Esophagus squamous epithelium (tissue), 4 donors: ENCODE measurements at regions not wholly inside any gene's neighbourhood (a gene's known extent, or its start where the extent isn't known, plus 50 kb on each side); places are given as distances from the start of the nearest gene placed in this dataset.

Source experiments
- CTCF ChIP-seq, 6 experiments: fragments of 450-650 bp in 4 of 6; fragments of 200-600 bp in 2 of 6; sonication (generic) in 2 of 6; IDR thresholded peaks; one replicate each; pipeline ENCODE4 v1.5.1; 2016 to 2019; ENCODE audit warnings: antibody characterized with exemption in 6 of 6, mild to moderate bottlenecking in 4 of 6, moderate library complexity in 4 of 6
- POLR2A ChIP-seq, 4 donors: fragments of 450-650 bp; IDR thresholded peaks; one replicate each; pipeline ENCODE4 v1.6.1; 2017; ENCODE audit warnings: antibody characterized with exemption in 4 of 4, mild to moderate bottlenecking in 4 of 4, moderate library complexity in 3 of 4

DNA sequence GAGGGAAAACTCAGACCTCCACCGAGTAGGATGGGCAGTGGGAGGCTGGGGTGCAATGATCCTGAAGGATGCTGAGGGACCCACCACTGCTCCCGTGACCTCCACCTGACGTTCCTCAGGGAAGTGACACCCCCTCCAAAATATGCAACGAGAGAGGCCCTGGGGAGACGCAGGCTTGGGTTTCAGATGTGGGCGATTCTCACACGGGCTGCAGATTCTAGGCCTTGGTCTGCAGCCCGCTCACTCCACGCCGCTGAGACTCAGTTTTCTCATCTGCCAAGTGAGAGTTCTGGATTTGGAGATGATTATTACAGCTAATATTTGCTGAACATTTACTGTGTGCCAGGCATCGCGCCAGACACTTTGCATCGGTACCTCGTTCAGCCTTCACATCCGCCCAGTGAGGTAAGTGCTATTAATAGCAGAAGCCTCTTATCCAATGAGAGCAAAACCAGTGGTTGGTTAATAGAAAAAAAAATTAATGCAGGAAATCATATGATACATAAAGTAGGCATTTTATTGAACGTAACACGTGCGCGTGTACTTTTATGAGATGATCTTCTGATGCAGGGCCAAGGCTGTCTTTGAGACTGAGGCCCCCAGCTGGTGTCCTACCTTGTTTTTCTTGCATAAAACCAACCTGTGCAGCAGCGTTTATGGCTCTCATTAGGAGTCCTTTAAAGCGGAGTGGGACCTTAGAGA is 102.0 kb upstream of the RUNX3 start:
- no peak for TF ChIP-seq CTCF (IDR thresholded peaks at IDR 0.05)
- peak in 1 of 4 donors; percentile 40 for TF ChIP-seq POLR2A (IDR thresholded peaks at IDR 0.05)
